ENCODE measurements at regions not wholly inside any gene's neighbourhood (a gene's known extent, or its start where the extent isn't known, plus 50 kb on each side); places are given as distances from the start of the nearest gene placed in this dataset.

DNA sequence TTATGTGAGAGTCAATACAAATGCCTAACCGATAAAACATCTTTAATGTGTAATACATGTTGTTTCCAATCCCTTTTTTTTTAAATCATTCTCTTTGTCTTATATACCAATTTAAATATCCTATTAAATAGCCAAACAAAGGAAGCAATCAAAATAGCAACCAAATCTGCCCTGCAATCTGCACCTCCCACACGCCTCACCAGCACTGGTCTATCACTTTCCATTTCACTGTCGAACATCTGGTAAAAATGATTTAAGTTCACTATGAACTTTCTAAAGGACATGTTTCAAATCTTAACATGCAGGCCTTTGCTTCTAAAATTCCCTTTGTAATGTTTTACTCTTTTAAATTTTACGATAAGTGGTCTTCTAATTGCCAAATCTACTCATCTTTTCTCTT is 1305.5 kb upstream of the TENM4 start:
- ATAC-seq (ENCODE audit: low read depth) = no peak
- in situ Hi-C loops (cut with MboI; ENCODE audit: low sequenced_read_pairs) = no loop called here
- H3K14ac ChIP-seq (replicated peaks; ENCODE audit: low read depth, low read length) = no peak overlapping the region

More for the DNA sequence above, 1305.5 kb upstream of the TENM4 start:
- no peak overlapping the region for H3K4ac ChIP-seq (ENCODE audit: low read depth, low read length)
- ChIA-PET POLR2A (ENCODE audit: unreplicated experiment) (no interaction called here), CTCF (no interaction called here)
- H4K8ac ChIP-seq (ENCODE audit: low read depth in 2 of 2, low read length in 2 of 2) = no peak overlapping the region
- no peak overlapping the region for H2BK15ac ChIP-seq (ENCODE audit: low read depth, low read length)
- H3K56ac ChIP-seq (ENCODE audit: extremely low read depth, insufficient read depth, low read length) = no peak overlapping the region
- H4K91ac ChIP-seq (ENCODE audit: insufficient read depth, low read depth, low read length) = no peak overlapping the region
- H3K27ac ChIP-seq (ENCODE audit: insufficient read depth, low read length) = no peak overlapping the region
- no peak overlapping the region for H3K23ac ChIP-seq (ENCODE audit: low read depth, low read length)
- H3K36me3 ChIP-seq (ENCODE audit: control insufficient read depth, insufficient read depth, low read length) = no peaks in the 10 kb centered on the region
- TF ChIP-seq MAZ (IDR thresholded peaks at IDR 0.05; ENCODE audit: borderline replicate concordance, low read depth, low read length) (no peak), FOS (IDR thresholded peaks at IDR 0.05; ENCODE audit: low read depth, low read length) (no peak), BHLHE40 (IDR thresholded peaks at IDR 0.05; ENCODE audit: low read depth, low read length) (no peak), CEBPB (IDR thresholded peaks at IDR 0.05; ENCODE audit: low read depth, low read length) (no peak)
- TF ChIP-seq, protein P1, sequence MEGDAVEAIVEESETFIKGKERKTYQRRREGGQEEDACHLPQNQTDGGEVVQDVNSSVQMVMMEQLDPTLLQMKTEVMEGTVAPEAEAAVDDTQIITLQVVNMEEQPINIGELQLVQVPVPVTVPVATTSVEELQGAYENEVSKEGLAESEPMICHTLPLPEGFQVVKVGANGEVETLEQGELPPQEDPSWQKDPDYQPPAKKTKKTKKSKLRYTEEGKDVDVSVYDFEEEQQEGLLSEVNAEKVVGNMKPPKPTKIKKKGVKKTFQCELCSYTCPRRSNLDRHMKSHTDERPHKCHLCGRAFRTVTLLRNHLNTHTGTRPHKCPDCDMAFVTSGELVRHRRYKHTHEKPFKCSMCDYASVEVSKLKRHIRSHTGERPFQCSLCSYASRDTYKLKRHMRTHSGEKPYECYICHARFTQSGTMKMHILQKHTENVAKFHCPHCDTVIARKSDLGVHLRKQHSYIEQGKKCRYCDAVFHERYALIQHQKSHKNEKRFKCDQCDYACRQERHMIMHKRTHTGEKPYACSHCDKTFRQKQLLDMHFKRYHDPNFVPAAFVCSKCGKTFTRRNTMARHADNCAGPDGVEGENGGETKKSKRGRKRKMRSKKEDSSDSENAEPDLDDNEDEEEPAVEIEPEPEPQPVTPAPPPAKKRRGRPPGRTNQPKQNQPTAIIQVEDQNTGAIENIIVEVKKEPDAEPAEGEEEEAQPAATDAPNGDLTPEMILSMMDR (conservative IDR thresholded peaks at IDR 0.05; ENCODE audit: low read depth, low read length) = no peak
- TF ChIP-seq, protein P2, sequence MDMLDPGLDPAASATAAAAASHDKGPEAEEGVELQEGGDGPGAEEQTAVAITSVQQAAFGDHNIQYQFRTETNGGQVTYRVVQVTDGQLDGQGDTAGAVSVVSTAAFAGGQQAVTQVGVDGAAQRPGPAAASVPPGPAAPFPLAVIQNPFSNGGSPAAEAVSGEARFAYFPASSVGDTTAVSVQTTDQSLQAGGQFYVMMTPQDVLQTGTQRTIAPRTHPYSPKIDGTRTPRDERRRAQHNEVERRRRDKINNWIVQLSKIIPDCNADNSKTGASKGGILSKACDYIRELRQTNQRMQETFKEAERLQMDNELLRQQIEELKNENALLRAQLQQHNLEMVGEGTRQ (IDR thresholded peaks at IDR 0.05; ENCODE audit: low read depth, low read length) = no peak
- no peak overlapping the region for H2BK20ac ChIP-seq (ENCODE audit: low read depth, low read length)
- intact Hi-C loops (cut with micrococcal nuclease) (no loop called here), dilution Hi-C loops (cut with HindIII; ENCODE audit: low sequenced_read_pairs, unreplicated experiment) (no loop called here)
- H3K79me1 ChIP-seq (ENCODE audit: low read depth in 1 of 2, low read length in 2 of 2) = no peaks in the 10 kb centered on the region
- H3K9me1 ChIP-seq (ENCODE audit: insufficient read depth, low read length) = no peaks in the 10 kb centered on the region
- H3K9ac ChIP-seq (ENCODE audit: low read depth, low read length) = no peak overlapping the region
- H3K4me2 ChIP-seq (ENCODE audit: low read depth, low read length) = no peak overlapping the region
- H2AK9ac ChIP-seq (replicated peaks; ENCODE audit: low read depth, low read length, poor library complexity) = no peak overlapping the region
- H2AFZ ChIP-seq (replicated peaks; ENCODE audit: low read length, poor library complexity) = no peak overlapping the region
- H2AK5ac ChIP-seq (ENCODE audit: low read depth, low read length) = no peak overlapping the region
- no TSS peak for BruUV-seq (replicated peaks)
- no peak for DNase-seq
- WGBS, 2 experiments (ENCODE audit: extremely low coverage in 2 of 2, insufficient read length in 1 of 2) = no CpG with 5 or more reads among the region's 4 CpGs
- H2BK5ac ChIP-seq (ENCODE audit: low read depth, low read length, poor library complexity, severe bottlenecking) = no peak overlapping the region
- H4K20me1 ChIP-seq (ENCODE audit: insufficient read depth, low read length) = no peaks in the 10 kb centered on the region
- H3K4me1 ChIP-seq (ENCODE audit: control insufficient read depth, insufficient read depth, low read length) = no peaks in the 10 kb centered on the region
- no peak overlapping the region for H3K18ac ChIP-seq (ENCODE audit: low read depth, low read length)
- no peak overlapping the region for H4K5ac ChIP-seq (ENCODE audit: low read depth, low read length)
- H3K4me3 ChIP-seq (ENCODE audit: insufficient read depth, low read depth, low read length) = no peak overlapping the region
- H2BK120ac ChIP-seq (ENCODE audit: low read depth, low read length) = no peak overlapping the region
- no peaks in the 10 kb centered on the region for H3K27me3 ChIP-seq (ENCODE audit: control insufficient read depth, insufficient read depth, low read length)
- H3K9me3 ChIP-seq (ENCODE audit: control insufficient read depth, insufficient read depth, low read length) = no peaks in the 10 kb centered on the region
